ENCODE measurements at regions not wholly inside any gene's neighbourhood (a gene's known extent, or its start where the extent isn't known, plus 50 kb on each side); places are given as distances from the start of the nearest gene placed in this dataset.
A peak's percentile ranks its signal among the peaks of the same experiment; 100 is the strongest.

GRCh38 chr3:177827511-177828207 is 630.4 kb upstream of the TBL1XR1 start (continued):
- TF ChIP-seq RERE (CRISPR knock-in tag; IDR thresholded peaks at IDR 0.05; ENCODE audit: low read depth) (no peak), ZUFSP (CRISPR knock-in tag; IDR thresholded peaks at IDR 0.05; ENCODE audit: borderline replicate concordance) (no peak), ETV5 (CRISPR knock-in tag; IDR thresholded peaks at IDR 0.05; ENCODE audit: borderline replicate concordance) (no peak), ZNF749 (CRISPR knock-in tag; IDR thresholded peaks at IDR 0.05; ENCODE audit: borderline replicate concordance) (no peak), DMTF1 (CRISPR knock-in tag; IDR thresholded peaks at IDR 0.05) (no peak), ZBTB20 (CRISPR knock-in tag; IDR thresholded peaks at IDR 0.05; ENCODE audit: borderline replicate concordance, low read depth) (no peak), CREBL2 (CRISPR knock-in tag; IDR thresholded peaks at IDR 0.05; ENCODE audit: borderline replicate concordance) (no peak), SRF (IDR thresholded peaks at IDR 0.05; ENCODE audit: low read depth, low read length) (no peak), ZNF362 (CRISPR knock-in tag; IDR thresholded peaks at IDR 0.05; ENCODE audit: borderline replicate concordance) (no peak), NFE2L1 (CRISPR knock-in tag; IDR thresholded peaks at IDR 0.05; ENCODE audit: borderline replicate concordance) (no peak), PHF8 (CRISPR knock-in tag; IDR thresholded peaks at IDR 0.05) (peak; percentile 21; the same call in 1 of the 2 replicates), POGK (CRISPR knock-in tag; conservative IDR thresholded peaks at IDR 0.05) (no peak), ARNT2 (CRISPR knock-in tag; IDR thresholded peaks at IDR 0.05; ENCODE audit: low read depth) (no peak), RARA (CRISPR knock-in tag; IDR thresholded peaks at IDR 0.05) (peak; percentile 71)
